NOMO-1 treated with DMSO at 0.1 percent for 48 hours (cell line): ENCODE measurements at regions not wholly inside any gene's neighbourhood (a gene's known extent, or its start where the extent isn't known, plus 50 kb on each side); places are given as distances from the start of the nearest gene placed in this dataset.

Experiments used
- DNase-seq: peaks from one replicate; lab custom pipeline; 2025; ENCODE audit not compliant: unreplicated experiment; lab: John Stamatoyannopoulos, UW

DNA sequence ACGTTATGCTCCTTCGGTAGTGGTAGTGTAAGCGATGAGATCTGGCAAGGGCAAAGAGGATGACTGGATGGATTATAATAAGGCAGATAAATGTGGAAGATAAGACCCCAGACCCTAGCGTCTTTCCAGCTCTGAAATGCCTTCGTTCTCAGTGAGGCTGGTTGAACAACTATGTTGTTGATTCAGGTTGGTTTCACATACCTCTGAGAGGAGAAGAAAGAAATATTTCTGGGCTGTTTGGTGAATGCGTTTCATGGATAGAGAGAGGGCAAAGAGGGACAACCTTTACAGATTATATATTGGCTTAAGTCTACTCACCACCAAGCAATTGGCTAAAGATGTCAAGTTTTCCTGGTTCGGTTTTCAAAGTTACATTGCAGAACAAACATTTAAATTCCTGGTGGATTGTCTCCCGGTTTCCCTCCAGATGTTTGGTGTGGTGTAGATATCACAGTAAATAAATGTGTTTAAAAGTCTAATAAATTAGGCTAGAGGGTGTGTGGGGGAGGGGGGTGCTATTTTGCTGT is 190.1 kb upstream of the GLI2 start:
- no peak for DNase-seq

DNA sequence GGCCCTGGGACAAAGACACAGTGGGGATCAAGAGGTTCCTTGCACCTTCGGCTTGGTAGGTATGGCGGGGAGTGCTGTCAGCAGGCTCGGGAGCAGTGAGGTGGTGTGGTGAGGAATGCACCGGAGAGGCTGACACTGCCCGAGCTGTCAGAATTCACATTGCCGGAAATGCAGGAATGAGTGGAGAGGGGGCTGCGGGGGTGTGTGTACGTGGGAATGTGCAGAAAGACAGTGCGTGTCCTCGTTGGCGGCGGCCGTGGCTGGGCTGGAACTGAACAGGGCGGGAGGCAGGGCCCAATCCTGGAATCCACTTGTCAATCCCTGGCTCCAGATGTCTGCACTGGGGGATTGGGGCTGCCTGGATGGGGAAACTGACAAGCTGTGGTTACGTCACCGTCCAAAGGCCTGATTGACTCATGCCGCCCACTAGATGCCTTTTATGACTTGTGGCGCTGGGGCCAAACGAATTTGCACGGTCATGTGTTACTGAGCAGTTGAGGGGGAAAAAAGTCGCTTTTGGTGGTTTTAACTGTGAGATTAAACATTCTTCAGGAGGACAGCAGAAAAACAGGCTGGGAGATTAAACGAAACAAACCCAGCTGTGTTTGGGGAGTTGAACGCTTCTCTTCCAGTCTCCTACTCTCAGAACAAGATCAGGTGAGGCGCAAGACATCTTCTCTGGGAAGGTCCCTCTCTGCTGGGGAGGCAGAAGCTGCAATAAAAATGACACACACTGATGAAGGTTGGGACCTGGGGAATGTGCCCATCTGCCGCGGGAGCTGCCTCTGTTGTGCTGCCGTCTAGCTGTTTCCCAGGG is 189.4 kb upstream of the GLI2 start:
- no peak for DNase-seq

DNA sequence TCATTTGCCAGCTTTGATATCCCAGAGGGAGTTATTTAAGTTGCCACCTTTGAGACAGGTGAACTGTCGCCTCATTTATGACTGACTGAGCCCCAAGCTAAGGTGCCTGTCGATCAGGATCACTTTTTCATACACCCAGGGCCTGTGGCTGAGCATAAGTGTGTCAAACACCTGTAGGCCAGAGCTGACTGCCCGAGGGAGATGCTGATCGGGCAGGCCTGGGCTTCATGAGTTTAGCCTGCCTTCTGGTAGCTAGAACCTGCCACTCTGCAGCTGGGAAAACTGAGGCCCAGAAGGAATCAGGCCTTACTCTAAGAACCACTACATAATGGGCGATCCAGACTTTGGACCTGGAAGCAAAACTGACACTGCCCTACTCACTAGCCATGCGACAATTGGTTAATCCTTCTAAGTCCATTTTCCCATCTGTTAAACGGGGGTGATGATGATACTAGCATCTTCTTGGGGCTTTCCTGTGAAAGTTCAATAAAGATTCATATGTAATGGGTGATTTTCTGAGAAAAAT is 188.7 kb upstream of the GLI2 start:
- DNase-seq, result no peak

DNA sequence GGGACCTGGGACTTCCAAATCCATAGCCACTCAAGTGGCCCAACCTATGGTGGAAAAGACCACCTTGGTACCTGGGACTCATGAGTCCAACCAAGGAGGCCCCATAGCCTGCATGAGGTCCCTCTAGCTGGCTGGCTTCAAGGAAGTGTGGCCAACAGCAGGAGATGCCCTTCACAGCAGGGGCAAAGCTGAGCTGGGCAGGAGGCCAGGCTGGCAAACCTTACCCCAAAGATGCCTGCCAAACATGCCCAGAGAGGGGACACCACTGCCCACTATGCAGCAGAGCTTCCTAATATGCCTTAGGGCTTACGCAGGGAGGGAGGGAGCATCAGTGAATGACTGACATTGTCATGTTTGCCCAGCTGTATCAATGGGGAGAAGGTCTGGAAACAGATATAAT is 188.0 kb upstream of the GLI2 start:
- DNase-seq, result no peak

DNA sequence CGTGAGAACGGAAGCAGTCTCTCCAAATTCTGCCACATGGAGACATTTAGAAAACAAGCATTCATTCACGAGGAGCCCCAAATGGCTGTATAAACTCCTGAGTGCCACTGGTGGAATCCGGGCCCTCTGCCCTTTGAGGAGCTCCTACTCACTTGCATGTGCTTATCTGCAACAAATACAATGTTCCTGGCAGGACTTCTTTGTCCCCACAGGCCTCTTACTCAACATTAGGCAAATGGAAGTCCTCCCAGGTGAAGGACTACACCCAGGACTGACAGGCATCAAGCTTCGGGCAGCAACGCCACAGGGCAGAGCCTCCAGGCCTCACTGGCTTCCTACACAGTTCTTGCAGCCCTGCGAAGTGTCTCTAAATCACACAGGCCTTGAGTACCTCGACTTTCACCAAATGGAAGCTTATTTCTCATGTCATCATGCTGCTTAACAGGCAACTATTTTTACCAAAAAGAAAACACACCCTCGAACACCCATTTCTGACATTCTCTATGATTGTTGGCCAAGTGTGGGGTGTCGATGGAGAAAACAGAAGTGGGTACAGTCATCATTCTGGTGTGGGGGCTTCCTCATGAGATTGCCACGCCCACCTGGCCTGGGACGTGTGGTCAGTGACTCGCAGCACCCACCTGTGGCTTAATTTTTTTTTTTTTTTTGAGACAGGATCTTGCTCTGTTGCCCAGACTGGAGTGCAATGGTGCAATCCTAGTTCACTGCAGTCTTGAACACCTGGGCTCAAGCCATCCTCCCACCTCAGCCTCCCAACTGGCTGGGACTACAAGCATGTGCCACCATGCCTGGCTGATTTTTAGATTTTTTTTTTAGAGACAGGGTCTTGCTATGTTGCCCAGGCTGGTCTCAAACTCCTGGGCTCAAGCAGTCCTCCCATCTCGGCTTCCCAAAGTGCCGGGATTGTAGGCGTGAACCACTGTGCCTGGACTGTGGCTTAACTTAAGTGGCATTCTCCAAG is 186.8 kb upstream of the GLI2 start:
- no peak for DNase-seq

DNA sequence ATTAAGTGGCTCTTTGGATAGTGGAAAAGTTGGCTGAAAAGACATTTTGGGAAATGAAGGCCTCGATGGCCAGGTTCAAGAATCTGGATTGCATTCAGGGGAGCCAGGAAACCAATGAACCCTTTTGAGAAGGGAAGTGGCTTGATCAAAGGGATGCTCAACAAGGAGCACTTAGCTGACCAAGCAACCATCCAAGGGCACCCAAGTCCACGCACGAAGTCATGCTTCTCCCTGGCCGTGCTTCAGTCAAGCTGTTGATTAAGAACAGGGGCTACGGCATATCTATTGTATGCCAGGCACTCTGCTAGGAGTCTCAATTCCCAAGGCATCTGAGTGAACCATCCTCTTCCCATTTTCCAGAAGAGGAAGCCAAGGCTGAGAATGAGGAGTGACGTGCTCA is 185.8 kb upstream of the GLI2 start:
- DNase-seq, result no peak

DNA sequence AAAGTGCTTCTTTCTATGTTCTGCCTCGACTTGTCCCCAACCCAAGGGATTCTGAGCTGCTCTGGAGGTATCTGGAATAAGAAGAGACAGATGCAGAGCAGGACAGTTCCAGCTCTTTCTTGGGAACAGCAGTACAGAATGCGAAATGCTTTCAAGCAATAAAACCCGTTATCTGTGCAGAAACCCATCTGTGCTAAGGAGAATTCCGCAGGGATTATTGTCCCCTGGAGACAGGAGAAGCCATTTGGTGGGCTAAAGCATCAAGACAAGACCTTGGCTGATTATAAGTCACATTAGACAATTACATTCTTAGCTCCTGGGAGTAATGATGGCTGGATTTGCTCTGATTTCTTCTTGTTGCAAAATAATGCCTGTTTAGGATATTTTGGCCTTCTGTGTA is 185.4 kb upstream of the GLI2 start:
- no peak for DNase-seq

DNA sequence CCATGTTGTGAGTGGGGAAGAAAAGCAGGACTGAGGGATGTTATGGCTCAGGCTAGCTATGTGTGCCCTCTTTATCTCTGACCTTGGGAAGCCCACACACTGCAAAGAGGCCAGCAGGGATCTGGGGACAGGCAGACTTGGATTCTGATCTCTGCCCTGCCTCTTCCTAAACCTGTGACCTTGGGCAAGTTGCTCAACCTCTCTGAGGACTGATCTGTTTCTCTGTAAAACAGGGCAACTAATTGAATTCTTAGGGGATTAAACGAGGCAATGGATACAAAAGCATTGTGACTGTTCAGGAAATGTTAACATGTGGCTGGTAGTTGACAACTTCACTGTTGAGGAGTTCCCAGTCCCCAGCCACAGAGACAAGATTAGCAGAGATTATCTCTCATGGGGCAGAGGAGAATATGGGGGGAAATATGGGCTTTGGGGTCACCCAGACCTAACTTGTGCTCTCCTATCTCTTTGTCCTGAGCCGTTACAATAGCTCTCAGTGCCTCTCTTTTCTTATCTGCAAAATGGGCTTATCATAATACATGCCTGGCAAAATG is 184.7 kb upstream of the GLI2 start:
- no peak for DNase-seq

DNA sequence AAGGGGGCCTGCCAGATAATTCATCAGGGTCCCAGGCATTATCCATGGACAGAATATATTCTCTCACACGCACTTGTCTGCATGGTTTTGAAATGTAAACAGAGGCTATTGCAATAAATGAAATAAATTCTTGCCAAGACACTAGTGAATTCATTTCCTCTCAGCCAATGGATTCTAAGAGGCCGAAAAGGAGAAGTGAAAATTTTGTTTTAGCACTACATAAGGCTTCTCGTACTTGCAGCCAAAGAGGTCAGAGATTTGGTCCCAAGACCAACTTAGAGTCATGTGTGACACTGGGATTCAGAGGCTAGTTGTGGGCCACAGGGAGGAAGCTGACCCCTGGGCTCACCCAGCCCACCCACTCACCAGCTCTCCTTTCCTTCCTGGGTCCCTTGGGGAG is 184.1 kb upstream of the GLI2 start:
- peak; percentile 83 for DNase-seq

DNA sequence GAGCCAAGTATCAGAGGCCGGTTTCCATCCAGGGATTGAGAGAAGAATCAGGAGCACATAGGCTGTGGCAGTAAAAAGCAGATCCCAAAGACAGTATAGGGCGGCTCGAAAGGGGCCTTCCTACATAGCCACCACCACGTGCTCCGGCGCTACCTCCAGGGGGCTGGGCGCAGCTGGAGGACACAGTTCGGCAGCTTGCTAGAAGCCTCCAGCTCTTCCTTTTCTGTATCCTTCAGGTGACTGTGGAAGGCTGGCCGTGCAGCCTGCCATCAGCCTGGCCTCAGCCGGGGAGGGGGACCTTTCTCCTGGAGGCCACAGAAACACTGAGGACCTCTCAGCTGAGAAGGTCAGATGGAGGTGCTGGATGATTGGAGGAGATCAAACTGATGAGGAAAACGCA is 183.6 kb upstream of the GLI2 start:
- DNase-seq, result no peak

DNA sequence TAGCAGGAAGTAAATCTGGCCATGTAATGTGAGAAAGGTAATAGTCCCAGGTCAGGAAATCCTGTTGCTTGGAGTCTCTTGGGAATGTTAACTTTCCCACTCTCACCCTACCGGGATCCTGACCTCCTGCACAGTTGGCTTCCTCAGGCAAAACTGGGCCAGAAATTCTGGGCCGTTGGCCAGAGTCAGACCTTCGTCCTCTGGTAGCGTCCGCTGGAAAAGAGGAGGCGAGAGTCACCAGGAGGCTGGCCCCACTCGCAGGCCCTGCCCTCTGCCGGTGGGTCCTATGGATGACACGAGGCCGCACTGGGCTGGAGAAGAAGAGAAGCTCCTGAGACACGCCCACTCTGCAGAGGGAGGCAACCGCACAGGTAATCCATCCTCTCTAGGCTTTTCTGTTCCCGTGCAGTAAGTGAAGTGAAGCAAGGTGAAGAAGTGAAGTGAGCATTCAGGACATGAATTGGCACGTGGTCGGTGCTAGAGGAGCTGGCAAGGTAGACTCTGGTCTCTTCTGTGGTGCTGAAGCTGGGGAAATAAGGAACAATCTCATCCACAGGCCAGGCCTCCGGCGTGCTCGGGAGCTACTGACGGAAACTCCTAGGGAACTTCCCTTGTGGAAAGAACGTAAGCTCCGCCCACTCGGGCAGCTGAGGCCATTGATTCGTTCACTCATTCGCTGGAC is 182.7 kb upstream of the GLI2 start:
- peak; percentile 40 for DNase-seq

DNA sequence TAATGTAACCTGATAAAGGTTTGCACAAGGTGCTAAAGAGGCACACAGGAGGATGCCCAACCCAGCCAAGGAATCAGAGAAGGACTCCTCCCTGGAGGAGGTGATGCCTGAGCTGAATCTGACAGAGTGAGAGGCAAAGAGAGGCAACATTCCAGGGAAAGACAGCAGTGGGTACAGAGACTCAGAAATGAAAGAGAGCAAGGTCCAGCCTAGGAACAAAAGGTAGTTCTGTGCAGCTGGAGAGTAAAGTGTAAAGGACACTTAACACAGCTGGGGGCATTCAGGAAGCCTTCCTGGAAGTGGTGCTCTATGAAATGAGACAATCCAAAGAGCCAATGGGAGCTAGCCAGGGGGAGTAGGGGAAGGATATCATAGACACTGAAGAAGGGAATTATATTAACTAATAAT is 181.0 kb upstream of the GLI2 start:
- DNase-seq, result no peak

DNA sequence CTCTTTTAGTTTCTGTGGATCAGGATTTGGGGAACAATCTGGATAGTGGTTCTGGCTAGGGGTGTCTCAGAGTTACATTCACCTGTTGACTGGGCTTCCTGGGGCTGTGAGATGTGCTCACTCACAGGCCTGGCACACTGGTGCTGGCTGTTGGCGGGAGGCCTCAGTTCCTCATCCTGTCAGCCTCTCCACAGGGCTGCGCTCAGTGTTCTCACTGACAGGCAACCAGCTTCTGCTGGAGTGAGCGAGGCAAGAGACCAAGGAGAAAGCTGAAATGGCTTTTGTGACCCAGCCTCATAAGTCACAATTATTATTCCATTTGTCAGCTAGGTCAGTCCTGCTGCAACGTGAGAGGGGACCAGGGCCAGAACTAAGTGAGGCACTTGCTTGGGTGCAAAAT is 180.6 kb upstream of the GLI2 start:
- no peak for DNase-seq

DNA sequence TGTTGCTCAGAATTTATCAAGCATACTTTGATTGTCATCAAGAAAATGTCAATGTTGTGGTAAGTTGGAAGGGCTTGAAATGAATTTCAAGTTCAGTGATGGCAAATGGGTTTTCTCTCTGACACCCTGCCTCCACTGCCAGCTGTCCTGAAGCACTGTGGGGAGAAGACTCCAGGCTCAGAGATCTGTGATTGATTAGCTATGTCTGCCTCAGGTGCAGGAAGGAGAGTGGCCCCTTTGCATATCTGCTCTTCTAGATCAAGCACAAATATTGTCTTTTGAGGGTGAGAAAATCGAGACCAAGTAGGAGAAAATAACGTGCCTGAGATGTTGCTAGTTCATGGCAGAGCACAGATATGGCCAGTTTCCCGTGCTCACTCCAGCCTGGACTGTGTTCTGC is 178.8 kb upstream of the GLI2 start:
- no peak for DNase-seq

DNA sequence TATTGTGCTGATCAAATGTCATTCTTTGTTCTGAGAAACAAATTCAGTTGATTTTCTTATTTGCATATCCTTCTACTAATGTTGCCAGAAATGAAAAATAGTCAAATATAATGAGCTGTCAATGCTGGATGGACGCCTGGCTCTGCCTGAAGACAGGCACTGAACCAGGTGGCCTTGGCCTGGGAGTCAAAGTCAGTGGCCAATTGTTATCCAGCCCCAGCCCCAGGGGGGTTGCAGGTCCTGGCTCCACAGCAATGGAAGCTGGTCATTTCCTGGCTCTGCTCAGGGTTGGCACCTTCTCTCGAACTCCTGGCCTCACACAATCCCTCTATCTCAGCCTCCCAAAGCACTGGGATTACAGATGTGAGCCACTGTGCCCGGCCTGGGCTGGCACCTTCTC is 176.8 kb upstream of the GLI2 start:
- no peak for DNase-seq

DNA sequence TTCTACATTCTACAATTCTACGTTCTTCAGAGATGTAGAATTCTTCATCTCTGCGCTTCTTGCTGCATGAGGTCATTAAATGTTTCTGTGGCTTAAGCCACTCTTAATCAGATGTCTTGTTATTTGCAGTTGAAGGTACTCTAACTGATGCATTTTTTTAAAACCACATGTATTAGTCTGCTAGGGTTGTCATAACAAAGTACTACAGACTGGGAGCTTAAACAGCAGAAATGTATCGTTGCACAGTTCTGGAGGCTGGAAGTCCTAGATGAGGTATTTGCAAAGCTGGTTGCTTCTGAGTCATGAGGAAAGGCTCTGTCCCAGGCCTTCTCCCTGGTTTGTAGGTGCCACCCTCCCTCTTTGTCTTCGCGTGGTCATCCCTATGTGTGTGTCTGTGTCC is 176.3 kb upstream of the GLI2 start:
- DNase-seq, result no peak

DNA sequence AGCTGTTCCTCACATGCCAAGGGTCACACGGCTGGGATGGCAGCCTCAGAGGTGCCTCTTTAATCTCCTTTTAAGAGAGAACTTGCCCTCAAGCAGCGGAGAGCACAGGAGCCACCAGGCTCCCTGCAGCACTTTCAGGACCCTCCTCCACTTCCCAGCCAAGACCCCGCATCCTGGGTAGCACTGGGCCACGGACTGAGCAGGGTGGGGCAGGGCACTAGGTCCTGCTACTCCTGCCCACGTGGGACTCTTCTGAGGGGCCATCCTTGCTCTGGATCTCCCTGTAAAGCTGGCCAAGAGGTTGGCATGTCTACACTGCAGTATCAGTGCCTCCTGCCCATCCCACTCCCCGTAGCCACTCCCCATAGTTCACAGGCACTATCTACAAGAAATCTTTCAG is 175.3 kb upstream of the GLI2 start:
- DNase-seq, result no peak

DNA sequence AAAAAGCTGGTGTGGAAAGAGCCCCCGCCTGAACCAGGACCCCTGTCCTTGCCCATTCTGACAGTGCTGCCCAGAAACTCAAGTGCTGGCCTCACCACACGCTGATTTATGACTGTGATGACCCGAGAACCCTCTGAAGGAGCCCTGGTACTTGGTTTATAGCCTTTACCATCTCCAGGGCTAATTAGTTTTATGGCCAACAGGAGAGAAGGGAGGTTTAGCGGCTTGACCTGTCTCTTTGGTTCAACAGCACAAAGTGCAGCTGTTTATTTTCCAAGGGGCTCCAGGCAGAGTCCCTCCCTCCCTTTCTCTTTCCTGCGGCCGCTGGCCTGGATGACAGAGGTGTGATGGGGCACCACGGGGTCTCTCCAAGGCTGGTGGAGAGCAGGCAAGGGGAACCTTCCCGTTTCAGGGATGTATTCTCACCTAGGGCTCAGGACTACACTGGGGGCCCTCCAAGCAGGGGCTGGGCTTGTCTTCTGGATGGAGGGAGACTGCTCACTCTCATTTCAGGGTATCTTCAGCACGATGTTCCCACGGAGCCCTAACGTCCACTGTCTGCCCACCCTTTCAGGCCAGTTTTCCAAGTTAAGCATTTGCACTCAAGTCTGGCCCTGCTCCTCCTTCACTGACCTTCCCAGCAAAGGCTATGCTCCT is 174.2 kb upstream of the GLI2 start:
- DNase-seq, result no peak

DNA sequence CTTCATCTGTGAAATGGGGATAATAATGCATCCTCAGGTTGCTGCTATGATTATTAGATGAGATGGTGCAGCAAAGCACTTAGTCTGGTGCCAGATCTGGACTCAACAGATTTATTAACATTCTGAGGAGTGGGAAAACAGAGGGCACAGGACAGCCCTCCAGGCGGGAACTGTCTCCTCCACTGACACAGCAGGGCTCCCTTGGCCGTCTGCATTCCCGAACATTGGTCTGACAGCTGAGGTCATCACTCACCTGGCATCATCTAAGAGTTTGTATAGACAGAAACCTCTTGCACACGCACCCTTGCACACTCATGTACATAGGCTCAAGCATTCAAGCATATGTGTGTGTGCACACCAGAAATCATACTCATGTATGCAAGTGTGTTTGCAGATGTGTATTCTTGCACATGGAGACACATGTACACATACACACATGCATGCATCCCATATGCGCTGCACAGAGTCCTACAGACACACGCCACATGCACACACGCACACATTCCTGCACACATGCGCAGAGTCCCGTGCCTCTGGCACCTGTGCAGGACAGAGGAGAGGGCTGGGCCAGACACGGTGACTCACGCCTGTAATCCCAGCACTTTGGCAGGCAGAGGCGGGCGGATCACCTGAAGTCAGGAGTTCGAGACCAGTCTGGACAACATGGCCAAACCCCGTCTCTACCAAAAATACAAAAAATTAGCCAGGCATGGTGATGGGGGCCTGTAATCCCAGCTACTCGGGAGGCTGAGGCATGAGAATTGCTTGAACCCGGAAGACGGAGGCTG is 173.3 kb upstream of the GLI2 start:
- DNase-seq, result no peak

DNA sequence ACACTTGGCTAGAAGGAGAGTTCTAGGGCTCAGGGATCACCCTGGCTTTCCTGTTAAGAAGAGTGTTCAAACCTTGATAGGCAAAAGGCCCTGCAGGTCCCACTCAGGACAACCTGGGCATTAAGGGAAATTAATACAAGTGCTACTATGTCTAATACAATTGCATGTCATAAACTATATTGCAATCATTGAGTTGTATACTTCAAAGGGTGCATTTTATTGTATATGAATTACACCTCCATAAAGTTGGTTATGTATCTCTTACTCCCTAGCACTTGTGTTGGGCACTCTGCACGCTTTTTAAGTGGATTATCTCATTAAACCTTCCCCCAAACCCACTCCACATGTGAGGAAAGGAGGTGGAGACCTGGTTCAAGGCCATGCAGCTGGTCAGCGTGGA is 172.1 kb upstream of the GLI2 start:
- no peak for DNase-seq
